ENCODE measurements at regions not wholly inside any gene's neighbourhood (a gene's known extent, or its start where the extent isn't known, plus 50 kb on each side); places are given as distances from the start of the nearest gene placed in this dataset.
"Not testable (repeated sequence)": the region's sequence is repeated elsewhere in the genome, so short reads cannot be mapped to it uniquely, and the experiment has no call there.

DNA sequence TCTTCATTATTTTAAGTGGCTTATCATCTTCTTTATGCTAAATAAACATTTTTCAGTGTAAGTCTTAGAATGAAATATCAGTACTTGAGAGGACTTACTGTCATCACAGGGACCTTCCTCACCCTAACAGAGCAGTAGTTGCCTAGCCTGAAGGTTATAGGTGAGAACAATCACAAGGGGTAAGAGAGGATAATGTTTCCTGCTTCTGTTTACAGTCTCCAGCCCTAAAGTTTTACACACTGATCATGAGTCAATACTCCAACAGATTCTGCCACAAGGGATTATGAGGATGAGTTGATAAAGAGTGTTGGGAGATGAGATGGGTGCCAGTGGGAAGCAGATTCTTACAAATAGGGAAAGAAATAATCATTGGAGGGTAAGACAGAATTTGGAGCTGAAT is 265.1 kb upstream of the DAB2 start:
- no peaks in the 10 kb centered on the region for H3K4me1 ChIP-seq (ENCODE audit: insufficient read depth, low read length)
- H2BK120ac ChIP-seq (ENCODE audit: low read depth, low read length, poor library complexity, severe bottlenecking), result no peak overlapping the region
- H2BK12ac ChIP-seq (ENCODE audit: insufficient read length, low read depth, low read length), result no peak overlapping the region
- H2BK15ac ChIP-seq (ENCODE audit: low read depth, low read length), result no peak overlapping the region
- no peaks in the 10 kb centered on the region for H3K79me2 ChIP-seq (ENCODE audit: insufficient read depth, low read length)
- peaks cover 6 to 17% (median 15%) of the 10 kb centered on the region in 3 experiments; a peak in 6 of 7 replicates for H3K36me3 Mint-ChIP-seq (ENCODE audit: insufficient read depth in 1 of 3, low read depth in 3 of 3)
- no peak overlapping the region for H3K4me3 Mint-ChIP-seq
- no peaks in the 10 kb centered on the region for H3K4me1 Mint-ChIP-seq
- H3K4ac ChIP-seq (ENCODE audit: low read depth, low read length), result no peak overlapping the region
- no peak overlapping the region for H2BK20ac ChIP-seq (ENCODE audit: low read depth, low read length, poor library complexity, severe bottlenecking)
- H3T11ph ChIP-seq (ENCODE audit: low read length), result no peak overlapping the region
- H3K23ac ChIP-seq (ENCODE audit: insufficient read length, low read depth, low read length), result no peak overlapping the region
- H2BK5ac ChIP-seq (ENCODE audit: insufficient read length, low read length), result no peak overlapping the region
- H3K9me3 Mint-ChIP-seq, result peaks cover 19 to 31% of the 10 kb centered on the region in 2 experiments
- no peaks in the 10 kb centered on the region for H3K23me2 ChIP-seq (ENCODE audit: insufficient read length, low read depth, low read length, poor library complexity, severe bottlenecking)
- H3K9me3 ChIP-seq (ENCODE audit: control insufficient read depth, low read depth, low read length), result no peaks in the 10 kb centered on the region
- no peak overlapping the region for H3K18ac ChIP-seq (ENCODE audit: insufficient read length, low read depth, low read length)
- no peak overlapping the region for H3K9ac ChIP-seq (ENCODE audit: extremely low read depth, insufficient read length, low read length)
- no peak overlapping the region for H2AK5ac ChIP-seq (ENCODE audit: insufficient read length, low read length)
- DNase-seq, result no peak
- H3K27ac Mint-ChIP-seq, result no peak overlapping the region
- TF ChIP-seq, protein P1, sequence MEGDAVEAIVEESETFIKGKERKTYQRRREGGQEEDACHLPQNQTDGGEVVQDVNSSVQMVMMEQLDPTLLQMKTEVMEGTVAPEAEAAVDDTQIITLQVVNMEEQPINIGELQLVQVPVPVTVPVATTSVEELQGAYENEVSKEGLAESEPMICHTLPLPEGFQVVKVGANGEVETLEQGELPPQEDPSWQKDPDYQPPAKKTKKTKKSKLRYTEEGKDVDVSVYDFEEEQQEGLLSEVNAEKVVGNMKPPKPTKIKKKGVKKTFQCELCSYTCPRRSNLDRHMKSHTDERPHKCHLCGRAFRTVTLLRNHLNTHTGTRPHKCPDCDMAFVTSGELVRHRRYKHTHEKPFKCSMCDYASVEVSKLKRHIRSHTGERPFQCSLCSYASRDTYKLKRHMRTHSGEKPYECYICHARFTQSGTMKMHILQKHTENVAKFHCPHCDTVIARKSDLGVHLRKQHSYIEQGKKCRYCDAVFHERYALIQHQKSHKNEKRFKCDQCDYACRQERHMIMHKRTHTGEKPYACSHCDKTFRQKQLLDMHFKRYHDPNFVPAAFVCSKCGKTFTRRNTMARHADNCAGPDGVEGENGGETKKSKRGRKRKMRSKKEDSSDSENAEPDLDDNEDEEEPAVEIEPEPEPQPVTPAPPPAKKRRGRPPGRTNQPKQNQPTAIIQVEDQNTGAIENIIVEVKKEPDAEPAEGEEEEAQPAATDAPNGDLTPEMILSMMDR (conservative IDR thresholded peaks at IDR 0.05), result no peak
- H4K8ac ChIP-seq (replicated peaks; ENCODE audit: insufficient read length, low read depth, low read length), result no peak overlapping the region
- no peak overlapping the region for H4K5ac ChIP-seq (ENCODE audit: insufficient read length, low read depth, low read length)
- no peak overlapping the region for H2AFZ ChIP-seq (ENCODE audit: low read length)
- no peak overlapping the region for H3K4me2 ChIP-seq (ENCODE audit: insufficient read depth, insufficient read length, low read length)
- H4K91ac ChIP-seq (ENCODE audit: insufficient read length, low read depth, low read length), result no peak overlapping the region
- no peaks in the 10 kb centered on the region for H3K27me3 Mint-ChIP-seq (ENCODE audit: low read depth)
- no peak overlapping the region for H3K14ac ChIP-seq (ENCODE audit: insufficient read depth, low read length)
- H3K79me1 ChIP-seq (ENCODE audit: insufficient read depth, low read depth, low read length, poor library complexity, severe bottlenecking), result no peaks in the 10 kb centered on the region
- no peak overlapping the region for H3K27ac ChIP-seq (ENCODE audit: insufficient read length, low read depth, low read length)
- no peaks in the 10 kb centered on the region for H4K20me1 ChIP-seq (ENCODE audit: control insufficient read depth, insufficient read depth, insufficient read length)
- H3K27me3 ChIP-seq (ENCODE audit: insufficient read depth, low read length), result no peaks in the 10 kb centered on the region
- H3K56ac ChIP-seq (ENCODE audit: insufficient read length, low read depth, low read length), result no peak overlapping the region

DNA sequence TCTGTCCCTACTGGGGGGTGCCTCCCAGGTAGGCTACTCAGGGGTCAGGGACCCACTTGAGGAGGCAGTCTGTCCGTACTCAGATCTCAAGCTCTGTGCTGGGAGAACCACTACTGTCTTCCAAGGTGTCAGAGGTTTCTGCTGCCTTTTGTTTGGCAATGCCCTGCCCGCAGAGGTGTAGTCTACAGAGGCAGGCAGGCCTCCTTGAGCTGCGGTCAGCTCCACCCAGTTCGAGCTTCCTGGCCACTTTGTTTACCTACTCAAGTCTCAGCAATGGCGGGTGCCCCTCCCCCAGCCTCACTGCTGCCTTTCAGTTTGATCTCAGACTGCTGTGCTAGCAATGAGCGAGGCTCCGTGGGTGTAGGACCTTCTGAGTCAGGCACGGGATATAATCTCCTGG is 263.1 kb upstream of the DAB2 start:
- peaks cover 6 to 17% (median 15%) of the 10 kb centered on the region in 3 experiments; a peak in 6 of 7 replicates for H3K36me3 Mint-ChIP-seq (ENCODE audit: insufficient read depth in 1 of 3, low read depth in 3 of 3)
- H4K91ac ChIP-seq (ENCODE audit: insufficient read length, low read depth, low read length); H3K27me3 Mint-ChIP-seq (ENCODE audit: low read depth); H3K14ac ChIP-seq (ENCODE audit: insufficient read depth, low read length); H3K4me2 ChIP-seq (ENCODE audit: insufficient read depth, insufficient read length, low read length); H3K4ac ChIP-seq (ENCODE audit: low read depth, low read length); H3K23me2 ChIP-seq (ENCODE audit: insufficient read length, low read depth, low read length, poor library complexity, severe bottlenecking); H2BK20ac ChIP-seq (ENCODE audit: low read depth, low read length, poor library complexity, severe bottlenecking); H3K4me1 Mint-ChIP-seq; H3K9me3 ChIP-seq (ENCODE audit: control insufficient read depth, low read depth, low read length); H3K4me3 Mint-ChIP-seq; H3T11ph ChIP-seq (ENCODE audit: low read length); H2BK12ac ChIP-seq (ENCODE audit: insufficient read length, low read depth, low read length); H3K79me2 ChIP-seq (ENCODE audit: insufficient read depth, low read length); DNase-seq; H2BK5ac ChIP-seq (ENCODE audit: insufficient read length, low read length); H3K23ac ChIP-seq (ENCODE audit: insufficient read length, low read depth, low read length); H3K27me3 ChIP-seq (ENCODE audit: insufficient read depth, low read length); H3K9ac ChIP-seq (ENCODE audit: extremely low read depth, insufficient read length, low read length); H4K20me1 ChIP-seq (ENCODE audit: control insufficient read depth, insufficient read depth, insufficient read length); H4K8ac ChIP-seq (replicated peaks; ENCODE audit: insufficient read length, low read depth, low read length); H2BK120ac ChIP-seq (ENCODE audit: low read depth, low read length, poor library complexity, severe bottlenecking); H3K27ac ChIP-seq (ENCODE audit: insufficient read length, low read depth, low read length); H3K4me1 ChIP-seq (ENCODE audit: insufficient read depth, low read length); H2BK15ac ChIP-seq (ENCODE audit: low read depth, low read length); H2AK5ac ChIP-seq (ENCODE audit: insufficient read length, low read length); H3K27ac Mint-ChIP-seq; H2AFZ ChIP-seq (ENCODE audit: low read length); H3K79me1 ChIP-seq (ENCODE audit: insufficient read depth, low read depth, low read length, poor library complexity, severe bottlenecking); H3K56ac ChIP-seq (ENCODE audit: insufficient read length, low read depth, low read length); H3K18ac ChIP-seq (ENCODE audit: insufficient read length, low read depth, low read length); H4K5ac ChIP-seq (ENCODE audit: insufficient read length, low read depth, low read length): not testable (repeated sequence)
- H3K9me3 Mint-ChIP-seq, result peaks cover 19 to 31% of the 10 kb centered on the region in 2 experiments
- no CpG with 5 or more reads among the region's 8 CpGs for WGBS (ENCODE audit: extremely low coverage, insufficient read length, low lambda C conversion rate)

Data from H9 (cell line).